HG03342 (cell line): ENCODE measurements at regions not wholly inside any gene's neighbourhood (a gene's known extent, or its start where the extent isn't known, plus 50 kb on each side); places are given as distances from the start of the nearest gene placed in this dataset.

Experiments
- ATAC-seq: cut with Tn5 transposase; IDR thresholded peaks from one replicate; pipeline ENCODE4 v1.9.1; 2021; ENCODE audit warnings: mild to moderate bottlenecking, moderate library complexity; ENCODE audit not compliant: unreplicated experiment

DNA sequence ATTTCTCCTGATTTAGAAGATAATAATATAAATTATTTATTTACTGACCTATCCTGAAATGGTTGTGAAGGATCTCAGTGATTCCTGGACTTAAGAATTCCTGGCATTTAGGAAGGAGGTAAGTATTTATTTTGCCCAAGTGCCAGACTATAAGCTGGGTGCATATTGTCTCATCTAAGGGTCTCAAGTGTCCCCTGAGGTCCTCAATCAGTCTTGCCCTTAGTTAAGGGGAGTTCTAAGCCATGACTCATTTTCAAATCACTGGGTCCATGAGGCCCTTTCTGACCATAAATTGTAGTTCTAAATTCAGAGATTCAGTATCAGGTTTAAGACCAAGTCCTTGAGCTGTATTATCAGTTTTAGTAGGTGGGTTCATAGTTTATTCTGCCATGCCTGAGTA, 251.6 kb upstream of the MEOX2 start:
- no peak for ATAC-seq

DNA sequence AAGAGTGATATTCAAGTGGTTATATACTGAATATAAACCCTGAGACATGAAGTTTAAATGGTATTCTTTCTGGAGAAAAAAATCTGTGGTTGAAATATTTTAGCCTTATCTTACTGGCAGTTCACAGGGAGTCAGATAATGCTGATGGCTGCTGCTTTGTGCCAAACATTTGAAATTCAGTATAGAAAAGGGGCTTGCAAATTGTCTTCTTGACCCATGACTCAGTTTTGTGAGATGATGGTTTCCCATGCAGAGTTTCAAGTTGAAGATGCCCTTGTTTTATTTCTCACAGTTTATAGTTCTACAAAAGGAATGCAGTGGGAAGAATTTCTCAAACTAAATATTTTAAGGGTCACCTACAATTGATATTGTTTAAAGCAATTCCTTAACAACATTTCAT, 251.1 kb upstream of the MEOX2 start:
- ATAC-seq = no peak

DNA sequence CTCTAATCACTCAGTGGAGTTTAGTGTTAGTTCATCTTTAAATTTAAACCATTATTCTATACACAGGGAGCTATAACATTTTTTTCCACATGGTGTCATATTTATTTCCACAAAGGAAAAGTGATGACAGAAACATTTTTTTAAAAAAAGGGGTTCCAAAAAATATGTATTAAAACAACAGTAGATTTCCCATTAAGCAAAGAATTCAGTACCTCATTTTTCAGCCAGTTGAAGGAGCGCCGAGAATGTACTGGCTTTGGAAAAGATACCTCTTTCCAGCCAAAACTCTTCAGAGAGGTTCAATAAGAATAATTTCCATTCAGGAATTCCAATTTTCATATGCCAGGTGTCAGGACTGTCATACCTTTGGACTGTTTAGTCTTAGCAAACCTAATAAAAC, 250.5 kb upstream of the MEOX2 start:
- ATAC-seq = no peak

DNA sequence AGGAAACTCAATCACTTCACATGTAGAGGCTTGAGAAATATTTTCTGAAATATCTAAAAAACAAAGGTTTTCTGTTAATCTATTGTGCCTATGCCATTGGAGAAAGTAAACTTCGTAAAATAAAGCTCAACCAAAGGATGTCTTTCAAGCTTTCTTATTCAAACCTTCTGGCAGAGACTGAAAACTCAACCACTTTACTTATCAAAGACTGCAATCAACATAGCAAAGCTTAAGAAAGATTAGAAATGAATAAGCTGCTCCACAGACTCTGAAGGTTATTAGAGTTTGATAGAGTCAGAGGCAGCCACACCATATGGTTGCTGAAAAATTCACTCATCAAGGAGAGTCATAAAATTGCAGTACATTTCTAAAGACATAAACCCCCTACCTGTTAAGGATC, 245.8 kb upstream of the MEOX2 start:
- ATAC-seq = no peak

DNA sequence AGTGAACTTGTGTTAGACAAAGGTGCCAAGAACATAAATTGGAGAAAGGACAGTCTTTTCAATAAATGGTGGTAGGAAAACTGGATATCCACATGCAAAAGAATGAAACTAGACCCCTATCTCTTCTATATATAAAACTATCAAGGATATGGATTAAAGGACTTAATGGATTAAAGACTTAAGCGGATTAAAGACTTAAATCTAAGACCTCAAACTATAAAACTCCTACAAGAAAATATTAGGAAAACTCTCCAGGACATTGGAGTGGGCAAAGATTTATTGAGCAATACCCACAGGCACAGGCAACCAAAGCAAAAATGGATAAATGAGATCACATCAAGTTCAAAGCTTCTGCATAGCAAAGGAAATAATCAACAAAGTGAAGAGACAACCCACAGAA, 242.9 kb upstream of the MEOX2 start:
- ATAC-seq = no peak

DNA sequence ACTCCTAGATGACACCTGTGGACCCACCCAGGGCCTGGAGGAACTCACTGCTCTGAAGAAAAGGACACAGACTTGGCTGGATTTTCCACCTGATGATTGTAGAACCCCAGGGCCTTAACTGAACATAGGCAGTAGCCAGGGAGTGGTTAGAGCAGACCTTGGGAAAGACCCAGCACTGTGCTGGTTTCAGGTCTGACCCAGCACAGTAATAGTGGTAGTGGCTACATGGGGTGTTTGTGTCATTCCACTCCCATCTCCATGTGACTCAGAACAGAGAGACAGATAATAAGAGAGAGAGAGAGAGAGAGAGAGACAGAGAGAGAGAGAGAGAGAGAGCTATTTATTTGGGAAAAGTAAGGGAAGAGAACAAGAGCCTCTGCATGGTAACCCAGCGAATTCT, 239.1 kb upstream of the MEOX2 start:
- ATAC-seq = no peak

DNA sequence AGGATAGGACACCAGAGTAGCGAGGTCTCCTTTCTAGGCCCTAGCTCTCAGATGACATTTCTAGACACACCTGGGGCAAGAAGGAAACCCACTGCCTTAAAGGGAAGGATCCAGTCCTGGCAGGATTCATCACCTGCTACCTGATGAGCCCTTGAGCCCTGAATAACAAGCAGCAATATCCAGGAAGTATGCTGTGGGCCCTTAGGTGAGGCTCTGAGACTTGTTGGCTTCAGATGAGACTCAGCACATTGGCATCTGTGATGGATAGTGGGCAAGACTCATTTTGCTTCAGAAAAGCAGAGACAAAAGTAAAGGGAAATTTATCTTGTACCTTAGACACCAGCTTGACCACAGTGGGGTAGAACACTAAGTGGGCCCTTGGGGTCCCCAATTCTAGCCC, 238.4 kb upstream of the MEOX2 start:
- no peak for ATAC-seq

DNA sequence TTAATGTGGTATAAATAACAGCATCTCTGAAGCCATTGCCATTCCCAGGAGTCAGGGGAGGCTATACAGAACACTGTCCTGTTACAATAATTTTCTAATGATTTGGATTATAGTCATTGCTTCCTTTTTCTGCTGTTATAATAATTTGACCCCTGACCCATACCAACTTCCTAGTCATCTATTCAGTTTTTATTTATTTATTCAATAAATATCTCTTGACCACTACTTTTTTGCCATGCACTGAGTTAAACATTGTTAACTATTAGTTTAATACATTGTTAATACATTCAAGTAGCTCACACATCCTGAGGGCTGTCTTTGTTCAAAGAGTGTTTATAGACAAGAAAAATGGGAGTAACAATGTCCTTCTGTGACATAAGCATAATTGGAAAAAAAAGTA, 235.5 kb upstream of the MEOX2 start:
- ATAC-seq = no peak

DNA sequence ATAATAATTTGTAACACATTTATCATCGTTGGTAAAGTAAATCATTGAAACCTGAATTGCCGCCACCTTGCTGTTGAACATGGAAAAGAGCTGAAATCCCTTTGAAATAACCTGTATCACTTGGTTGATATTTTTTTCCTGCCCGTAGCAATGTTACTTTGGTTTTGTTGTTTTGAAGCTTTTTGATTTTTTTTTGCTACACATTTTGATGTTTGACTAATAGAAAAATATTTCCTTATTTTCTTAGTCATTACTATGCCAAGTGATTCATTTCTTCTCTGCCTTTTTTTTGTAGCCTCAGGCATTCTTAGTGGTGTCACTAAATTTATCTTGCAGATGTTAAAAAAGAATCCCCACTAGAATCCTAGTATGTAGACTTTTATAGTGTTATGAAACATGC, 235.1 kb upstream of the MEOX2 start:
- ATAC-seq = no peak

DNA sequence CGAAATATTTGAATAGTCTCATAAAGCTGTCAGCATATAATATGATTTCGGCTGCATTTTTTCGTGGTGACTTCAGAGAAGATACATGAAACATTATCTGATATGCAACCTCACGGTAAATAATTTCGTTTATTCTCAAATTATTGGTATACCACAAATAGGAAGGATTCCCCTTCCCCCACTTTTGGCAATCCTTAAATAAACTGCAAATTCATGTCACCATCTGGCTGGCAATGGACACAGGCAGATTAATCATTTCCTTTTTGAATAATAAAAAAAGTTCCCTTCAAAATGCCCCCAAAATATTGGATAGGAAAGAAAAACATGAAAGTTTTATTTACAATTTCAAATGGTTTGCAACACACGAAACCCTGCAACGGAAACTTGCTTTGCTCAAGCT, 234.5 kb upstream of the MEOX2 start:
- no peak for ATAC-seq

DNA sequence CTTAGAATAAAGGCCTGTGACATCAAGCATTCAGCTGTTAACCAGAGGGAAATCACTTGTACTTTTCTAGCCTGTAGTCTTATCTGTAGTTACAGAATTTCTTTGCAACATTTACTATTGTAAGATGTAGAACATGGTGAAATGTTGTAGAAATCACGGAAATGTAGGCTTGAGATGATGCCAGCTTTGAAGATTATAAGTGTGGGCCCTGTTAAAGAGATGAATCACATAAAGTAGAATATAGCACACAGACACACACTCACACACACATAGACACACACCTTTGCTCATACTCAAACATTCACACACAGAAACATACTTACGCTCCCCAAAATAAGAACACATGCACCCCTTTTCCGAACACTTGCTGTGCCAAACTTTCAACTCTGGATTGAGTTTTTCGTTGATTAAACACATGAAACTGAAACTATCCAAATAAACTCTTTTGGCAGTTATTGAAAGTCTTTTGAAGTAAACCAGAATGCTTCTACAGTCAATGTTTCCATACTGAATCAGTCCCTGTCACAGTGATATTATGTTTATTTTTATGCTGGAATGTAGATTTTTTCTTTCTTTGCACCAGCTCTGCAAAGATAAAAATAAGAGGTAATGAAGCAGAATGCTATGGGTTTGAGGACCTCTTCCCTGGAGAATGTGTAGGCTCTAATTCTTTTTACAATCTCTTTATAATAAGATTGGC, 230.3 kb upstream of the MEOX2 start:
- no peak for ATAC-seq

DNA sequence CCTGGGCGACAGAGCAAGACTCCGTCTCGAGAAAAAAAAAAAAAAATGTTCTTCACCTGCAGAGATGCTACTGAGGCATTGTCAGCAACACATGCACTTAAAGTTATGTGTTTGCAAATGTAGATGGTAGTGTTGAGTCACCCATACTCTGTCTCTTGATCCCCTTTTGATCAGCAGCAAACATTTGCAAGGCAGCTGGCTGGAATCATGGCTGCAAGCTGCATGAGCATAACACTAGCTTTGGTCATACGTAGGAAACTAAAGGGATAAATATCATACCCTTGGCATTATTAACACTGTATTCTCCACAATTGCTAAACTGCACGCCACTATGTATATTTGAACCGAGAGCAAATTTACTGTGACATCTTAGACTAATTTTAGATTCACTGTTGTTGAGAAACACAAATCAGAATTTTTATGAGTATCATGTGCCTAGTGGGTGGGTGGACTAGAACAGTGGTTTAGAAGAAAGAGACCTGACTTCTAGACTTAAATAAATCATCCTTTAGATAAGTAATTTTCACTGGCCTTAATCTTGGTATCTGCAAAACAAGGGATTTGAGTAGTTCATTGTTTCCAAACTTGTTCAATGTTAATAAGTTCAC, 229.3 kb upstream of the MEOX2 start:
- no peak for ATAC-seq

DNA sequence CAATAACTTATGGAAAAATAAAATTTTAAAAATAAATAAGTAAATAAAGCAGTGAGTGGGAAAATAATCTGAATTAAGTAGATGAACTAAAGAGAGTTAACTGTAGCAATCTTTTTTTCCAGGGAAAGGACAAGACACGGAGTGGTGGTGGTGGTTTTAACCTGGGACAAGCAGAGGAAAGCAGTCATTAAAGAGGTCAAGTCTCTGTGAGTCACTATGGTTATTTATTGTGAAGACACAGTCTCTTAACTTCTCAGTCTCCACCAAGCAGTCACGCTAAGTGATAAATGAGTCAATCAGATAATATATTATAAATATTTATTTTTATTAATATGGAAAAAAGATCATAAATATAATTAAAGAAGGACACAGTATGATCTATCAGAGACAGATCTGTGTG, 228.1 kb upstream of the MEOX2 start:
- no peak for ATAC-seq

DNA sequence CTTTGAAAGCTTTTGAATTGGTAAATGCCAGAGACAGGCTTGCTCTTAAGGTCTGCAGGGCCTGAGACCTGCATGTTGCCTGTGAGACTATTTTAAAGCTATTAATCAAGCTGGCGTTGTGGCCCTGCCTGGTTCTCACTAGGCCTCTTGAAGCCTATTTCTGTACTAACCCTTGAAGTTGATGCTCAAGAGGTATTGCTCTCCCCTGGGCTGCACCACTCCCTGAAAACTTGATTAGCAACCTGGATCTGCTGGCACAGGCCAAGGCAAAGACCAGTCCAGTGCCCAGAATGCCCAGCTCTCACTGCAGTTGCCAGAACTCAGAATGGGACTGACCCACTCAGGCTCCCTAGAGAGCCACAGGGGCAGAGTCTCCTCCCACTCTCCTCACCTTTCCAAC, 220.0 kb upstream of the MEOX2 start:
- ATAC-seq = no peak

DNA sequence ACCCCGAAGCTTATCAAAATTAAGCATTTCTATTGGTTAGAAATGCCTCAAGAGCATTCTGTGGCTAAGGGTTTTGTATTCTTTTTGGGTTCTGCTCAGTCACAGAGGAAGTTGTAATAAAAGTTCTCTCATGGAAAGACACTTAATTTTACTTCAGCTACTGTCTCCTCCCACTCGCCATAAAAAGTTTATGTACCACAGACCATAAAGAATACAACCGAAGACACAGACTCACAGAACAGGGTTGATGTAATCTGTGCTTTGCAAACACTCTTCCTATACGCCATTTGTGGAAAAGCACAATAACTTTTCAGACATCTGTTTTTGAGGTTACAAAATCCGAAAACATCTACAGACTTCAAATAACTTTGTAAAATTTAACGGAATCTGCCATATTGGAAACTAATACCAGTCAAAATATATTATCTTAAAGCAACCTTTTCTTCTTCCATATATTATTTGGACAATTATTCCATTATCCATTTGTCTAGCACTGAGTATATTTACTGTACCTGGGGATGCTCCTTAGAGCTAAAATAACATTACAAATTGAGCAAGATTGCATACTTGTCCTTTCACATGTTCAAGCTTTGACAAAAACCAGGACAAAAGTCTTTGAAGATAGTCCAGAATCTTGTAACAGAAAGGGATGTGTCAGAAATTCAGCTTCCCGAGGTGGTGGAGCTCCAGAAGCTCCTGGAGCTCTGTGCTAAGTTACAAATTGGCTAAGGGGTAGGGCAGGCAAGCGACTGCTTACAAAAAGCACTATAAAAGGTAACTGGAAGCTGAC, 219.0 kb upstream of the MEOX2 start:
- ATAC-seq = no peak

DNA sequence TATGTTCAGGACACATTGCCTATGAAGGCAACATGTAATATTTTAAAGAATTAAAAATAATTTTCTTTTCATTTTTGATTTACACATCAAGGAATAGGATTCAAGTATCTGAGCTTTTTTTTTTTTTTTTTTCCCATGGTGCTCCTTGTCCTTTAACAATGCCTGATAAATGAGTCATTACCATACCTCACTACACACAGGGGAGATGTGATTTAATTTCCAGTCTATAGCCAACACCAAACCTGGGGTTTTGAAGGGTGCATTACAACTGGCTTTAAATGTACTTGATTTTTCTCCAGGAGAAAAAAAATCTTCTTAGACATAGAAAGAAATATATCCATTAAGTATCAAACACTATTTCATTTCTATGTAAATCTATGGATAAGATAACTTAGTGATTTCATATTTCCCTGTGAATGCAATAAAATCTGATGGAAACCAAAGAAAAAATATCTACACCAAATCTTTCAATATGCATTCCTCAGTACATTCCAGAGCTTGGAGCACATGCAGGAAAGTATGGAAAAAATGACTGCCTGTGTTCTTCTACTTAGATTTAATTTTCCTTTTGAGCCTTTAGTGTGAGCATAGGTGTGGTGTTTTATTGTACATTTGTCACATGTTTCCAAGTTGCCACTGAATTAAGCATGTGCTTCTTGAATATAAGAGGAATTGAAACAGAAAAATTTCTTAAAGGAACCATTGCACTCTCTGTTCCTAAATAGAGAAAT, 204.8 kb upstream of the MEOX2 start:
- no peak for ATAC-seq

DNA sequence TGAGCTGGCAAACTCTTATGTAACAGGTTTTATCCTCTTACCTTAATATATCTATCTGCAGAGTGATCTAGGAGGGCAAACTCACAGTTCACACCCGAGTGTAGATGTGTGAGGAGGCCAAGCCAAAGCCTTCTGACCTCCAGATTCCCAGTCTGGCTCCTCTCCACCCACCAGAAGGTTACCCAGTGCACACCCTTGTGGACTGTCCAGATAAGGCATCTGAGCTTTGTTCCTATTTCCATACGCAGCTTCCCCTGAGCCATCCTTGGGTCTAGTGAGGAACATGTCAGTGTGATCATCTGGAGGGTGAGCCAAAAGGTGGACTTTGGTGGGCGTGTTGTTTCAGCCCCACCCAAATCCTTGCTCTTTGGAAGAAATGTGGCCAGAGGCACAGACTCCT, 203.0 kb upstream of the MEOX2 start:
- ATAC-seq = no peak

DNA sequence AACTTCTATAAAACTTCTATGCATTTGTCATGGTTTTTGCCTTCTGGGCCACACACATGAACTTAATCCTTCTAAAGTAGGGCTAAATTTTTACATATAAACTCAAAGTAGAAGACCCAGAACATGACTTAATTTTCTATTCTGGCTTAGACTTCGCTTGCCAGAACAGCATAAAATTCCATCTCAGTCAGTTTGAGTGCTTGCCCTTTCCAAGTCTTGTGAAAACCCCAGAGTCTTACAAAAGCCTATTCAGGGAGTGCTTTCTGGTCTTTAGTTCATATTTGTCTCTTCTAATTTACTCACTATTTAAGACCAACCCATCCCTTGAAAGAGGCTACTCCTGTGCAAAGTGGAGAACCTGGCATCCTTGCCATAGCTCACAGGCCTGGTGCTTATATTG, 201.6 kb upstream of the MEOX2 start:
- no peak for ATAC-seq

DNA sequence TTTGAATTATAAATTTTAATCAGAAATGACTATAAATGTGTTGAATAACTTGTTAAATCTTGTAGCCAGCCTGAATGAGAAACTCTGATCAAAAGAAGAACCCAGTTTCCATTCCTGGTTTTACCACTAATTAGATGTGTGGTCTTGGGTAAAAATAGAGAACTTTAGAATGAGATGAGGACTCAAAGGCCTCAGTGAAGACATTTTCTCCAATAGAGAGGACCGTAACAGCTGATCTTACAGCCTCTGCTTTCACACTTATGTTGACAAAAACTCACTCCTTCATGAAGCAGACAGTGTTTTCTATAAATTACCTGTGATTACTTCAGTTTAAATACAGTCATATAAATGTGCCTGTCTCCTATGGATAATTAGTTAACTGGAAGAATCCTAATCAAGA, 200.1 kb upstream of the MEOX2 start:
- no peak for ATAC-seq

DNA sequence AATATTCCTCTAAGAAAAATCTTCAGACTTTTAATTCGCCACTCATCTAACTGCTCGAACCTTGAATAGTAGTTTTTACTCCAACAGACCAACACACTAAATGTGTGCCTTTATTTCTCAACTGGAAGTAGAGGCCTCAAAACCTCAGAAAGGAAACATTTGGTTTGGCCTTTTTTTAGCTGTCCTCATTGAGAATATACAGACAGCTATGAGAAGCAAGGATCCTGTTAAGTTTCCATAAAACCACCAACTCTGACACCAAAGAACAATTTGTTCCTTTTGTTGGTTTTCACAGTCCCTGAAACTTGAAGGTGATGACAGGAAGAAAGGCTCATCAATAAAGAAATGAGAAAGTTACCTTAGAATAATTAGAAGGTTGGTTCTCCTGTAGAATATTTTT, 199.2 kb upstream of the MEOX2 start:
- no peak for ATAC-seq

DNA sequence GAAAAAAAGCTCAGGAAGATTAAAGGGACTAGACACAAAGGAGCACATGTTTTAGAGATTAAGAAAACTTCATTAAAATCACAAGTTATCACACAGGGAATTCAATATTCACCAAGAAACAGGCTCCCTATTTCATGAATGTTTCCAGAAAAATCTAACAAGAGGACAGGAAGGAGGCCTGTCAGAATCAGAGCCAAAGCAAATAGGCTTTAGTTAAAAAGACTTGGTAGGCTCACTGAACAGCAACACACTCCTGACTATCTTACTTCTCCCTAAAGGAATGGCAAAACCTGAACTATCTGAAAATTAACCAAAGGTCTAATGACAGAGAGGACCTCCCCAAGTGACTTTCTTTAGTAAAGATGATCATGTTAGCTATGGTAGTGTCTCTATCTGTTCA, 188.3 kb upstream of the MEOX2 start:
- ATAC-seq = no peak

DNA sequence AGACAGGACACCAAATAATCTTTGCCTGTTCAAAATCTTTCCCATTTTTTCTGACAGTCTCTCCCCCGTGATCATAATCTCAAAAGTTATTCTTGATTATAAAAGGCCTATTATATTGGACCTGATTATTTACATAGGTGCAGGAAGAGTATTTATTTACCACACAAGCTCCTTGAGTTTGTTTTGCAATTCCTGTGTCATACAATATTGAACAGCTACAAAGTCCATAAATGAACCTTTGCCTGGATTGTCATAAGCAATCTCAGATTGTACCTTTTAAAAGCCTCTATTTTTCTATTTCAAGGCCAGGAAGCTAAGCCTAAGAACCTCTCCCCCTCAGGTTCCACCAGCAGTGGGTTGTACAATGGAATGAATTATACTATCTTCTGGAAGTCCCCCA, 183.9 kb upstream of the MEOX2 start:
- no peak for ATAC-seq
